ENCODE measurements at regions not wholly inside any gene's neighbourhood (a gene's known extent, or its start where the extent isn't known, plus 50 kb on each side); places are given as distances from the start of the nearest gene placed in this dataset.
"Not testable (repeated sequence)": the region's sequence is repeated elsewhere in the genome, so short reads cannot be mapped to it uniquely, and the experiment has no call there.

DNA sequence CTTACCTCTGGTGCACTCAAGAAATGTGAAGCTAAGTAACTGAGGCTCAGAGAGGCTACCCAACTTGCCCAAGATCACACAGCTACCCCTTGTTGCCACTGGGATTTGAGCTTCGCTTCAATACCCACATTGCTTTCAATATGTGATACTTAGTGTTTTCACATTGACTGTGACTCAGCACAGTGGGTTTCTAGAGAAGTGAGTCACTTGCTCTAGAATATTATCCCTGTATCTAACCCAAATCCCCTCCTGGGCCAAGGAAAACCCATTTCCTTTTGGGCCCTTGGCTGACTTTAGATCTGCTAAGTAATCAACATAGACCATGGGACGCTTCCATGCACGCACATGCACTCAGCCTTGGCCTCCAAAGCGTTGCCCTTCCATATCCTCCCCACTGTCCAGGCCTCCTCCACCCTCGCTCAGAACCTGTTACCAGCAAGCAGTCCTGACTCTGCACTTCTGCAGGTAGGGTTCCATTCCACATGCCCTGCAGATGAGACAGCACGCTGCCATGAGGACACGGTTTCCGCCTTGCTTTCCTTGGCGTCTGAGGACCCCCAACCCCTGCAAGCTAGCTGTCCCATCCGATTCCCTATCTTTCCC lies 87.7 kb upstream of the CHST15 start:
- no peak for DNase-seq (ENCODE audit: low spot score)

DNA sequence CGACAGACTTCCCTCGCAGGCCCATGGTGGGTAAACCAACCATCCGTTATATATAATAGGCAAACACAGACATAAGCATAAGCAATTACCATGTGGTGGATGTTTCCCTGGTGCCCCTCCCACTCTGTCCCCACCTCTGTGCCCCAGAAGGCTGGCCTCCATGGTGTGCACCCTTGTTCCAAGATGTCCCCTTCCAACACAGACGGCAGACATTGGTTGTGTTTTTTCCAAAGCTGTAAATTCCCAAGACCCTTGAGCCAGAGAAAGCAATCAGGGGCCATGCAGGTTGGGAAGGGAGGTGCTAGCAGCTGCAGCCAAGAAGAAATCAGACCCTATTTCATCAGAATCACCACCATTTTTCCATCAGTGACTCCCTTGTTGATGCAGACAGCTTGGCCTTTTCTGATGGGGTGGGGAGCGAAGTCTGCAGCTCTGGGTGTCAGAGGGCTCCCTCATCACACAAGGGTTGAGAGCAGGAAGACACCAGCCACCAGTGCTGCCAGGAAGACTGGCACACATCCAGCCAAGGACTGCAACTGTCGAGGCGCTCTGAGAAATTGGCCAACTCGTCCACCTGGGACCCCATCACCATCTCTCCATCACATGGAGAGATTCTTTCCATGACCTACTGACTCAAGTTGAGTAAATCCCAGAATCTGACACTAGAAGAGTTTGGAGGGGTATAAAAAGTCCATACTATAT lies 86.8 kb upstream of the CHST15 start:
- DNase-seq (ENCODE audit: low spot score) = no peak

- DNase-seq (ENCODE audit: low spot score) = no peak
These were observed 86.1 kb upstream of the CHST15 start for GRCh38 chr10:124179308-124180043.

DNA sequence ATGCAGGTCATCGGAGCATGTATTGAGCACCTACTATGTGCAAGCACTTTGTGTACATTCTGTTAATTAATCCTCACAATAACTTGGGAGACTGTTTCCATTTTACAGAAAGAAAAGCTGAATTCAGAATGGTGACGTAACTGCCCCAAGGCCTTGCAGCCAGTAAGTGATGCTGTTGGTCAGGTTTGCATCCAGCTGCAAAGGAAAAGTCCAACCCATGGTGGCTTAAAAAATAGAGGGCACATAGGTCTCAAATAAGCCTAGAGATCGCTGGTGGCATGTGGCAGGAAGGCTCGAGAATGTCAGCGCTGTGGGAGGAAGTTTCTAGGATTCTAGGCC lies 83.8 kb upstream of the CHST15 start:
- no peak for DNase-seq (ENCODE audit: low spot score)

DNA sequence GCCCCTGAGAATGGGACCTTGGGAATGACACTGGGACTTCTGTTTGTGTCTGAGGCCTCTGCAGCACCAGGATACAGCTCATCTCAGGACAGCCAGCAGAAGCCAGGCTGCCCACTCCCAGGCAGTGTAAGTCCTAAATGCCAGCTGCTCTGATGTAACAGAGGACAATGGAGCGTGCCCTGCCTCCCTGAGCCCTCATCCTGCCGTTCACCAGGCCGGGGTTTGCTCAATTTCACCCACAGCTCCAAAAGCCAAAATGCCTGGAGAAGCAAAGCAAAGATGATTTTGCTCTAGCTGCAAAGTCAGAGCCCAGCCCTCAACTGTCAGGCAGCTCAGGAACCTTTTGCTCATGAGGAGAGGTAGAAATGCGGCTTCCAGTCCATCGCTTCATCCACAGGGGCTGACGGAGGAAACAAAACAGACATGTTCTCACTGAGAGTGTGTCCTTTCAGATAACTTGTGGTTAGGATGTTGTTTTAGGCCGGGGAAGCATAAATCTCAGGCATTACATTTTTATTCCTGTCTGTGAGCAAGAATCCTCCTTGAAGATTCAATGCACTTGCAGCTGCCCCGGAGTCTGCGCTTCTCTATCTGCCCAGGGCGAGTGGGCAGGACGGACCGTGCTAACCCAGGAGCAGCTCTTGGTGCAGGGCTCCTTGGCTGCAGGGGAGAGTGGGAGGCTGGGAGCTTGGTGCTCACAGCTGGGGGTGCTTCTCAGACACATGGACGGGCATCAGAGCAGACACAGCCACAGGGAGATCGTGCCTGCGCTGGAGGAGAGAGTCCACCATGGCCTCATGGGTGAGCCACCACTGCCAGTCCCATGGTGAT lies 83.2 kb upstream of the CHST15 start:
- no peak for DNase-seq (ENCODE audit: low spot score)

- no peak for DNase-seq (ENCODE audit: low spot score)
These were observed 82.4 kb upstream of the CHST15 start for GRCh38 chr10:124175701-124176348.

DNA sequence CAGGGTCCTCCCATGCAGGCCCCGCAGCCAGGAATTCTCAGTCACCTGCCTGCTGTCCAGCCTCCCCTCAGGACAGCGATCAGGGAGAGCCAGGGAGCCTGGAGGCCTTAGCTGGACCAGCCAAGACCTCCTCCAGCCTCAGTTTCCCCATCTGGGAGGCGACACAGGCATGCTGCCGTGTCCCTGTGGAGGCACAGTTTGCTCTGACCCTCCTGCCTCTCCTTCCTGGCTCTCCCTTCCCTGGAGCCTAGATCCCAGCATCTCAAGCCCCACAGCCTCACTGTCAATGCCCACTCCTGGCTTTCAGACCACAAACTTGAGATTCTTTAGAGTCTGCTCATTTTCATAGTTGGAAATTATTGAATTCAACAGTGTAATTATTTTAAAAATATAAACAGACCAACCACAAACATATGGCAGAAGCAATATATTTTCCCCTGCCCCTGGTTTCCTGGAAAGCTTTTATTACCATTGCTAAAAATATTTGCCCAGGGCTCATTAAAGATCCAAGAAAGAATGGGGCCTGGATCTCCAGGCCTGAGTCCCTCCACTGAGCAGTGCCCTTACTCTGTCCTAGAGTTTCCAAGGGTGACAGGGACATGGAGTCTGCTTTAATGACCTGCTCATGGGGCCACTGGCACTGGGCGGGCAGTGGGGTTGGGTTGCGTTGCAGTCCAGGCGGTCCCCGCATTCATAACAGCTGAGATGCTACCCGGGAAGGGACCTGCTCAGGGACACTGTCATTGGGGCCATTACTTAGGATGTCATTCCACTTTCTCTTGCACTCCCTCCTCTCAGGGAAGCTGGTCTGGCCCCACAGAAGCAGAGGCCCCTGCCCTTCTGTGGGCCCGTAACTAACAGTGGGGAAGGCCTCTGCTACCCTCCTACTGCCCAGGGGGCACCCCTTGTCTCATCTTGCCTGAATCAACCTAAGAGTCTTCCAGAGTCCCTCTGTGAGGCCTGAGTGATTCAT lies 81.6 kb upstream of the CHST15 start:
- DNase-seq (ENCODE audit: low spot score) = no peak

DNA sequence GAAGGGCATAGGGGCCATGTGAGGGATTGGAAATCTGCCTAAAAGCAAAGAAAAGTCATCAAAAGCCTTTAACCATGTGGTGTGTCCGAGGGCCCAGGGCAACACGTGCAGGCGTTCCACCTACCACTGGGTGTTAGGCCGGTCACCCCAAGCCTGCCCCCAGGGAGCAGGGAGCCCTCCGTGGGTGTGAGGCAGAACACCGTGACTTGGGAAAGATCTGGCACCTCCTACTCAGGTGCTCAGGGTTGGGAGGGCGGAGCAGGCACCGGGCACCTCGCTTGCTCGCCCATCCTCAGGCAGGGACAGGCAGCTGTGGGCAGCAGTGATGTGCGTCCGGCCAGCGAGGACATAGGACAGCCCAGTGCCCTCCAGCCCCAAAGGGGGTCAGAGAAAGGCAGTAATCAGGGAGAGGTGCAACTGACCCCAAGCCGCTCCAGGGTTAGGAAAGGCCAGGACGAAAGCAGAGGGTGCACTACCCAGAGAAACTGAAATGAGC lies 80.7 kb upstream of the CHST15 start:
- DNase-seq (ENCODE audit: low spot score) = no peak

GRCh38 chr10:124173298-124173900 lies 80.0 kb upstream of the CHST15 start:
- no peak for DNase-seq (ENCODE audit: low spot score)

DNA sequence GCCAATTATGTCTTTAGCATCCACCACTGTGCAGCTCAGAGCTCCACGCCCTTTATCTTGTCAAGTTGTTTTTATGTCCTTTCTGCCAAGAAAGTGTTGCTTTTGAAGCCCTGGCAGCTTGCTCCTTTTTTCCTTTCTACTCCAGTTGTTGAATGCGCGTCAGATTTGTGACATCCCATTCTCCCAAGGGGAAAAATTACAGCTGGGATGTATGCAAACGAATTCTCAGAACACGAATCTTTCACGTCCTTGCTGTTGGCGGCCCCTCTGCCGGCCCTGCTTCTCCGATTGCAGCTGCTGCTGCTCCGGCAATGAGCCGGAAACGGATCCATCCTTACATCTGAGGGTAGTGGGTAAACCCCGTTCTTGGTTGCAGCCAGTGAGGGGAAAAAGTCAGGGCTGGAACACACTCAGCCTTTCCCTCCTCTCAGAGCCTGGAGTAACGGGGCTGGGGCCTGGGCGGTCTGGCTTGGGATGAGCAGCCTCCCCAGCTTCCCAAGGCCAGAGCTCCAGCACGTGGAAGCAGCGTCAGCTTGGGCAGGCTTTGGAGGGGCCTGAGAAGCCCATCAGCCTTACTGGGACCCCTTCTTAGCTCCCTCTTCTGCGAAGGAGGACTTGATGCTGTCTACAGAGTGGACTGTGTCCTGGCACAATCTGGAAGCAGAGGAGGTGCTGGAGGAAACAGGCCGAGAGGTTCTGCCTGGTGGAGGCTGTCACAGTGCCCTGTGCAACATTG lies 79.0 kb upstream of the CHST15 start:
- DNase-seq (ENCODE audit: low spot score) = no peak

GRCh38 chr10:124171561-124171960 lies 78.2 kb upstream of the CHST15 start:
- DNase-seq (ENCODE audit: low spot score) = no peak

GRCh38 chr10:124170631-124171030 lies 77.2 kb upstream of the CHST15 start:
- no peak for DNase-seq (ENCODE audit: low spot score)

DNA sequence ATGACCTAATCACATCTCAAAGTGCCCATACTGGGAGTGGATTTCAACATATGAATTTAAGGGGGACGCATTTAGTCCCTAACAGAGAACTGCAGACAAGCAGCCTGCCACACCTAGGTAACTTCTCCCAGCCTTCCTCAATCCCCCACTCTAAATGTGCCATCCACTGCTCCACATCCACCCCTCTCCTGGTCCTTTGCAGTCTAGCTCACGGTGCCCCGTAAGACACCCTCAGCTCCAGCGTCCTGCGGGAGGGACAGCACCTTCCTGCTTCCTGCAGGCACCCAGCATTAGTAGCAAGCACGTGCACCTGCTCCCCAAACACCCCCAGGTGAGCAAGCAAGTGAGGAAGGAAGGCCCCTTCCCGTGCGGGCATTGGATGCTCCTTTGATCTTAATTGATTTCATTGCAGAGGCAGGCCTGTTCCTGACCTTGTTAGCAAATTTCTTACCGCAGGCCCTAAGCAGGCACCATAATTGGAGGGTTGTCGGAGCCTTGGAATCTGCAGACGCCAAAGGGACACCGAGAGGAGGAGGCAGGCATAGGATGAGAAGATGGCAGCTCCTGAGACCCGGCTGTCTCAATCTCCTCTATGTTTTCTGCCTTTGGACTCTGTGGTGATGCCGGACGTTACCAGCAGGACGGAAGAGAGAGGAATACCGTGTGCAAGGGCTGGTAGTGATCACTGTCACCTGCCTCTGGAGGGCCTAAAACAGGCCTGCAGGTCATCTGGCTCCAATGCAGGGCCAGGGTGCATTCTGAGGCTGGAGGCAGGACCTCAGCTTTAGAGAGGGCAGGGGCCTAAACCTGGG lies 75.8 kb upstream of the CHST15 start:
- DNase-seq (ENCODE audit: low spot score) = no peak

DNA sequence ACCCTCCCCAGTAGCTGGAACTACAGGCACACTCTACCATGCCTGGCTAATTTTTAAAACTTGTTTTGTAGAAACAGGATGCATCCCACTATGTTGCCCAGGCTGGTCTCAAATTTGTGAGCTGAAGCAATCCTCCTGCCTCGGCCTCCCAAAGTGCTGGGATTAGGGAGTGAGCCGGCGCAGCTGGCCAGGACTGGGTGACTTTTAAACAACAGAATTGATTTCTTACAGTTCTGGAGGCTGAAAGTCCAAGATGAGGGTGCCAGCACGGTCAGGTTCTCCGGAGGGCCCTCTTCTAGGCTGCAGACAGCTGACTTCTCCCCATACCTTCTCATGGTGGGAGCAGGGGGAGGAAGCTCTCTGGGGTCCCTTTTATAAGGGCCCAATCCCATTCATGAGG lies 75.2 kb upstream of the CHST15 start:
- DNase-seq (ENCODE audit: low spot score) = no peak

- DNase-seq (ENCODE audit: low spot score) = not testable (repeated sequence)
These were observed 74.5 kb upstream of the CHST15 start for GRCh38 chr10:124167925-124168324.

DNA sequence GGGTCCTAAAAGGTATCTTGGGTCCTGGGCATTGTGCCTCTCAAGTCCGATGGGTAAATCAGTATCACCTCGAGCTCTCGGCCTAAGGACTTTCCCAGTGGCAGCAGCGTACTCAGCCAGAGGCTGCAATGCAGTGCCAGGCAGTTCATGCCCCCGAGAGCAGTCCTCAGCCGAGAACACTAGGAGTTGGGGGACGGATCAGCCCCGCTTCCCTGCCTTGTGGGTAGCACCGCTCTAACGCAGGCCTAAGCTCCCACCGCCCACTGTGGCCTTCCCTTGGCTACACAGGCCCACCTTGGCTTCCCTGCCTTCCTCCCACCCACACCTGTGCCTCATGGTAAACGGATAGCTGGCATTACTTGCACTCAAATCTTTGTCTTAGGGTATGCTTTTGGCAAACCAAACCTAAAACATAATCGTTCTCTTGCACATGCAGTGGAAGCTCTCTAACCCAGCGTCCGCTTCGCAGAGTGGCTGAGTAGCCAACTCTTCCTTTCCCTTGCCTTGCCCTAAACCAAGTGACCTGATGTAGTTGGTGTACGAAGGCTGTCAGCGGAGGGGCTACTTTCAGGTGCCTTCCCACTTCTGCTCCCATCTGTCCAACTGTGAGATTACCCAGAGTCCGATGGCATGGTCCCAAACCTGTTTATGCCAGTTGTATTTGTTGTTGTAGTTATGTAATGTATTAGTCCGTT lies 73.2 kb upstream of the CHST15 start:
- no peak for DNase-seq (ENCODE audit: low spot score)

DNA sequence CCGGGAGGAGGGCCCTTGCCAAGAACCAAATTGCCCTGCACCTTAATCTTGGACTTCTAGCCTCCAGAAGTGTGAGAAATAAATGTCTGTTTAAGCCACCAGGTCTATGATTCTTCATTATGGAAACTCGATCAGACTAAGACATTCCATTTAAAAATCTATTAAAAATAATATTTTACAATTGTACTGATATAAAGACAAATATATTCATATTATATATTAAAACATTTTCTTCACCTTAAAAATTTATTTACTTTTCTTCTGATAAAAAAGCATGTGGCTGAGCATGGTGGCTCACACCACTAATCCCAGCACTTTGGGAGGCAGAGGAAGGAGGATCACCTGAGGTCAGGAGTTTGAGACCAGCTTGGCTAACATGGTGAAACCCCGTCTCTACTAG lies 72.4 kb upstream of the CHST15 start:
- DNase-seq (ENCODE audit: low spot score) = no peak

- DNase-seq (ENCODE audit: low spot score) = no peak
These were observed 71.9 kb upstream of the CHST15 start for GRCh38 chr10:124165311-124165710.
